ENCODE measurements at regions not wholly inside any gene's neighbourhood (a gene's known extent, or its start where the extent isn't known, plus 50 kb on each side); places are given as distances from the start of the nearest gene placed in this dataset.

DNA sequence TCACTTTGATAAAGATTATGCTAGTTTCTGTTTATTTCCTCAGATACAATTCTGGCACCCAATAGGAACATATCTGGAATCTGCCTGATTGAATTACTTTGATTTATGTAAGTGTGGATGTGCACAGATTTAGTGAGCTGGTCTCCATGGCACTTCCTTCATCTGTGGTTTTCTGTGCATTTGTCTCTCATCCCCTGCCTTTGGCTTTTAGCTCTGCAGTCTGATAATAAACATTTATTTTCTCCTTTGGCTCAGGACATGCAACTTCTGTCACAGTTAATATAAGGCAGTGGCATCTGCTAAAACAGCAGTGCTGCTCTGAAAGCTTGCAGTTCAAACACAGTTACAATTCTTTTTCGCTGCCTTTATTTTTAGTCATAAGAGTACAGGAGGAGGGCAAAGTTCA lies 273.7 kb upstream of the CHRM2 start:
- Histone ChIP-seq H3K4me1 (ENCODE audit: control insufficient read depth in 1 of 2, insufficient read depth in 1 of 2, low read depth in 1 of 2, low read length in 1 of 2) (no peaks in the 10 kb centered on the region), H3K36me3 (no peaks in the 10 kb centered on the region), H3K27ac (no peak overlapping the region), H3K9me3 (no peaks in the 10 kb centered on the region), H3K27me3 (no peaks in the 10 kb centered on the region), H3K4me3 (ENCODE audit: low read depth in 1 of 2, low read length in 1 of 2) (no peak overlapping the region)
- no peak for TF ChIP-seq CTCF (IDR thresholded peaks at IDR 0.05)

DNA sequence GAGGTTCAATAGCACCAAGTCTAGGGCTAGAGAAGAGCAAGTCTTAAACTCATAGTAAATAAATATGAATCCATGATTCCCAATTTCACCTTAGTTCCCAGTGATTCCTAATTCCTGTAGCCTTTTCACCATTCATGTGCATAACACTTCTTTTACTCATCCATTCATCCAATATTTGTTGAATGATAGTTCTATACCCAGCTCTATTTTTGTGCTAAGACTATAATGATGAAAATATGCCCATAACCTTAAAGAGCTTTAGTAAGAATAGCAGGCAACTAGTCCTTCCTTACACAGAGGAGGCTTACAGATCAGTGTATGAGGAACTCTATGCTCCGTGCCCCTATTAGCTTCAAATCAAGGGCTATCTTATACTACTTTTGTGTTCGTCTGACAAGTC lies 280.2 kb upstream of the CHRM2 start:
- Histone ChIP-seq H3K9me3 (no peaks in the 10 kb centered on the region), H3K36me3 (no peaks in the 10 kb centered on the region), H3K27me3 (no peaks in the 10 kb centered on the region), H3K27ac (no peak overlapping the region), H3K4me3 (ENCODE audit: low read depth in 1 of 2, low read length in 1 of 2) (no peak overlapping the region), H3K4me1 (ENCODE audit: control insufficient read depth in 1 of 2, insufficient read depth in 1 of 2, low read depth in 1 of 2, low read length in 1 of 2) (no peaks in the 10 kb centered on the region)
- no peak for TF ChIP-seq CTCF (IDR thresholded peaks at IDR 0.05)

GRCh38 chr7:136585954-136586670 lies 282.3 kb upstream of the CHRM2 start:
- Histone ChIP-seq H3K4me1 (ENCODE audit: control insufficient read depth in 1 of 2, insufficient read depth in 1 of 2, low read depth in 1 of 2, low read length in 1 of 2) (no peaks in the 10 kb centered on the region), H3K36me3 (no peaks in the 10 kb centered on the region), H3K9me3 (no peaks in the 10 kb centered on the region), H3K27ac (no peak overlapping the region), H3K4me3 (ENCODE audit: low read depth in 1 of 2, low read length in 1 of 2) (no peak overlapping the region), H3K27me3 (no peaks in the 10 kb centered on the region)
- no peak for TF ChIP-seq CTCF (IDR thresholded peaks at IDR 0.05)

DNA sequence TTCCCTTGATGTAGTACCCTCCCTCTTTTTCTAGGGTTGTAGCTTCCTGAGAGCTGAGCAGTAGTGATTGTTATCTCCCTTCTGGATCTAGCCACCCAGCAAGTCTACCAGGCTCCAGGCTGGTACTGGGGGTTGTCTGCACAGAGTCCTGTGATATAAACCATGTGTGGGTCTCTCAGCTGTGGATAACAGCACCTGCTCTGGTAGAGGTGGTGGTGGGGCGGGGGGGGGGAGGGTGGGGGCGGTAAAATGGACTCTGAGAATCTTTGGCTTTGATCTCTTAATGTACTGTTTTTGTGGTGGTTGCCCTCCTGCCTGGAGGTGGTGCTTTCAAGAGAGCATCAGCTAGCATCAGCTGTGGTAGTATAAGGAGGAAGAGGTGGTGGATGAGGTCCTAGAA lies 302.0 kb upstream of the CHRM2 start:
- Histone ChIP-seq H3K36me3 (no peaks in the 10 kb centered on the region), H3K4me1 (ENCODE audit: control insufficient read depth in 1 of 2, insufficient read depth in 1 of 2, low read depth in 1 of 2, low read length in 1 of 2) (no peaks in the 10 kb centered on the region), H3K9me3 (no peaks in the 10 kb centered on the region), H3K27me3 (no peaks in the 10 kb centered on the region), H3K27ac (no peak overlapping the region), H3K4me3 (ENCODE audit: low read depth in 1 of 2, low read length in 1 of 2) (no peak overlapping the region)
- TF ChIP-seq CTCF (IDR thresholded peaks at IDR 0.05) = no peak

GRCh38 chr7:136555933-136556332 lies 312.5 kb upstream of the CHRM2 start:
- Histone ChIP-seq H3K4me1 (ENCODE audit: control insufficient read depth in 1 of 2, insufficient read depth in 1 of 2, low read depth in 1 of 2, low read length in 1 of 2) (no peaks in the 10 kb centered on the region), H3K36me3 (no peaks in the 10 kb centered on the region), H3K27me3 (no peaks in the 10 kb centered on the region), H3K9me3 (no peaks in the 10 kb centered on the region), H3K27ac (no peak overlapping the region), H3K4me3 (ENCODE audit: low read depth in 1 of 2, low read length in 1 of 2) (no peak overlapping the region)
- TF ChIP-seq CTCF (IDR thresholded peaks at IDR 0.05) = no peak
